NCI-H2171 treated with DMSO at 0.1 percent for 48 hours (cell line): ENCODE measurements at regions not wholly inside any gene's neighbourhood (a gene's known extent, or its start where the extent isn't known, plus 50 kb on each side); places are given as distances from the start of the nearest gene placed in this dataset.

Experiments used
- DNase-seq: peaks from one replicate; lab custom pipeline; 2025; lab: John Stamatoyannopoulos, UW

- no peak for DNase-seq
Measured at GRCh38 chr20:50392138-50392866, 117.9 kb upstream of the PTPN1 start.

GRCh38 chr20:50393242-50393641 is 116.9 kb upstream of the PTPN1 start:
- DNase-seq: no peak

- DNase-seq: no peak
Measured at GRCh38 chr20:50393990-50394561, 116.1 kb upstream of the PTPN1 start.

GRCh38 chr20:50394569-50394968 is 115.6 kb upstream of the PTPN1 start:
- DNase-seq: no peak

- DNase-seq: no peak
Measured at GRCh38 chr20:50395251-50395729, 114.9 kb upstream of the PTPN1 start.

- DNase-seq: no peak
Measured at GRCh38 chr20:50395914-50396488, 114.2 kb upstream of the PTPN1 start.

- DNase-seq: no peak
Measured at GRCh38 chr20:50396623-50397022, 113.6 kb upstream of the PTPN1 start.

GRCh38 chr20:50397058-50397457 is 113.1 kb upstream of the PTPN1 start:
- DNase-seq: no peak

GRCh38 chr20:50398064-50398463 is 112.1 kb upstream of the PTPN1 start:
- DNase-seq: no peak

GRCh38 chr20:50398471-50398820 is 111.7 kb upstream of the PTPN1 start:
- DNase-seq: no peak

GRCh38 chr20:50398821-50399554 is 111.2 kb upstream of the PTPN1 start:
- no peak for DNase-seq

- DNase-seq: no peak
Measured at GRCh38 chr20:50399555-50399916, 110.6 kb upstream of the PTPN1 start.

- no peak for DNase-seq
Measured at GRCh38 chr20:50399917-50400704, 110.1 kb upstream of the PTPN1 start.

GRCh38 chr20:50400705-50401586 is 109.2 kb upstream of the PTPN1 start:
- no peak for DNase-seq

- DNase-seq: no peak
Measured at GRCh38 chr20:50401587-50402418, 108.4 kb upstream of the PTPN1 start.

- no peak for DNase-seq
Measured at GRCh38 chr20:50403565-50404418, 106.4 kb upstream of the PTPN1 start.

GRCh38 chr20:50404419-50405234 is 105.6 kb upstream of the PTPN1 start:
- DNase-seq: no peak

GRCh38 chr20:50405235-50405914 is 104.8 kb upstream of the PTPN1 start:
- DNase-seq: no peak
